ENCODE measurements at regions not wholly inside any gene's neighbourhood (a gene's known extent, or its start where the extent isn't known, plus 50 kb on each side); places are given as distances from the start of the nearest gene placed in this dataset.

DNA sequence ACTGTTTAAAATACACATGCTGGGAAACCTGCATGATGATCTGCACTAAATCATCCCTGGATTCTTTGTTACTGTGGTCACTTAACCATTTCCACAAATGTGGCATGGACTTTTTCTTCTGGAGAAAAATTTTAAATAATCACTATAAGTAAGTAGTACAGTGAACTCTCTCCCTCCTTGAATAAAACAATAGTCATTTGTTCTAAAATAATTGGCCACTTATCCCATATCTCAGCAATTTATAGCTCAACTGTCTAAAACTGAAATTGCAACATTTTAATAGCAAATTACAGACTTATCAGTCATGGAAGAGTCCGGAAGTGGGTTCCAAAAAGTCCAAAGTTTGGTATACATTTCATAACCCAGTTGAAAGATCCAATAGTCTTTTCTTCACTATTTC, 90.9 kb downstream of the MTERF1 start:
- TF ChIP-seq, protein P1, sequence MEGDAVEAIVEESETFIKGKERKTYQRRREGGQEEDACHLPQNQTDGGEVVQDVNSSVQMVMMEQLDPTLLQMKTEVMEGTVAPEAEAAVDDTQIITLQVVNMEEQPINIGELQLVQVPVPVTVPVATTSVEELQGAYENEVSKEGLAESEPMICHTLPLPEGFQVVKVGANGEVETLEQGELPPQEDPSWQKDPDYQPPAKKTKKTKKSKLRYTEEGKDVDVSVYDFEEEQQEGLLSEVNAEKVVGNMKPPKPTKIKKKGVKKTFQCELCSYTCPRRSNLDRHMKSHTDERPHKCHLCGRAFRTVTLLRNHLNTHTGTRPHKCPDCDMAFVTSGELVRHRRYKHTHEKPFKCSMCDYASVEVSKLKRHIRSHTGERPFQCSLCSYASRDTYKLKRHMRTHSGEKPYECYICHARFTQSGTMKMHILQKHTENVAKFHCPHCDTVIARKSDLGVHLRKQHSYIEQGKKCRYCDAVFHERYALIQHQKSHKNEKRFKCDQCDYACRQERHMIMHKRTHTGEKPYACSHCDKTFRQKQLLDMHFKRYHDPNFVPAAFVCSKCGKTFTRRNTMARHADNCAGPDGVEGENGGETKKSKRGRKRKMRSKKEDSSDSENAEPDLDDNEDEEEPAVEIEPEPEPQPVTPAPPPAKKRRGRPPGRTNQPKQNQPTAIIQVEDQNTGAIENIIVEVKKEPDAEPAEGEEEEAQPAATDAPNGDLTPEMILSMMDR (IDR thresholded peaks at IDR 0.05) = no peak
- TF ChIP-seq POLR2A (IDR thresholded peaks at IDR 0.05) = no peak

All from adrenal gland (tissue), 5 donors.